GM12875 (cell line): ENCODE measurements at regions not wholly inside any gene's neighbourhood (a gene's known extent, or its start where the extent isn't known, plus 50 kb on each side); places are given as distances from the start of the nearest gene placed in this dataset.

Experiments
- H3K4me3 ChIP-seq: one replicate; pipeline ENCODE4 v1.5.1; 2011; ENCODE audit warnings: low read depth, low read length, control low read depth
- CTCF ChIP-seq: IDR thresholded peaks from 2 replicates; pipeline ENCODE4 v1.5.1; 2011; ENCODE audit warnings: low read depth, mild to moderate bottlenecking, control low read depth, inconsistent platforms, low read length, moderate library complexity, borderline replicate concordance; ENCODE audit not compliant: insufficient read depth

- no peak overlapping the region for H3K4me3 ChIP-seq
- no peak for TF ChIP-seq CTCF
Measured at GRCh38 chr18:40832362-40832761, 1122.7 kb upstream of the PIK3C3 start.

- no peak overlapping the region for H3K4me3 ChIP-seq
- TF ChIP-seq CTCF: no peak
Measured at GRCh38 chr18:40824291-40824690, 1130.7 kb upstream of the PIK3C3 start.

- no peak overlapping the region for H3K4me3 ChIP-seq
- no peak for TF ChIP-seq CTCF
Measured at GRCh38 chr18:40821596-40822243, 1133.3 kb upstream of the PIK3C3 start.

- H3K4me3 ChIP-seq: no peak overlapping the region
Measured at GRCh38 chr18:40812981-40813515, 1142.0 kb upstream of the PIK3C3 start.

GRCh38 chr18:40810372-40810771, 1144.7 kb upstream of the PIK3C3 start:
- no peak for TF ChIP-seq CTCF
- H3K4me3 ChIP-seq: no peak overlapping the region

More at GRCh38 chr18:40812981-40813515, 1142.0 kb upstream of the PIK3C3 start:
- TF ChIP-seq CTCF: no peak

GRCh38 chr18:40789286-40789685, 1165.7 kb upstream of the PIK3C3 start:
- TF ChIP-seq CTCF: no peak
- no peak overlapping the region for H3K4me3 ChIP-seq

- H3K4me3 ChIP-seq: no peak overlapping the region
- TF ChIP-seq CTCF: no peak
Measured at GRCh38 chr18:40782453-40783130, 1172.4 kb upstream of the PIK3C3 start.
